Loucy (cell line): ENCODE measurements at regions not wholly inside any gene's neighbourhood (a gene's known extent, or its start where the extent isn't known, plus 50 kb on each side); places are given as distances from the start of the nearest gene placed in this dataset.

Experiments used
- H2AFZ ChIP-seq: fragments of 200-600 bp; sonication (generic); 2 replicates; pipeline ENCODE4 v1.6.0; 2016; ENCODE audit warnings: antibody characterized with exemption, mild to moderate bottlenecking, low read length, moderate library complexity
- H3F3A ChIP-seq: fragments of 200-600 bp; 2 replicates; pipeline ENCODE4 v1.6.0; 2016; ENCODE audit warnings: antibody characterized with exemption, low read depth, mild to moderate bottlenecking
- H3K27me3 ChIP-seq: fragments of 200-600 bp; sonication (generic); 2 replicates; pipeline ENCODE4 v1.6.1; 2014; ENCODE audit warnings: low read length, mild to moderate bottlenecking; ENCODE audit not compliant: insufficient read depth, poor library complexity, severe bottlenecking
- H3K36me3 ChIP-seq: fragments of 200-600 bp; sonication (generic); 2 replicates; pipeline ENCODE4 v1.6.1; 2016; ENCODE audit warnings: low read length; ENCODE audit not compliant: insufficient read depth
- H3K4me1 ChIP-seq: fragments of 200-600 bp; sonication (generic); 2 replicates; pipeline ENCODE4 v1.5.1; 2014; ENCODE audit warnings: low read length, mild to moderate bottlenecking; ENCODE audit not compliant: insufficient read depth, poor library complexity, severe bottlenecking
- H3K4me2 ChIP-seq: fragments of 200-600 bp; sonication (generic); 2 replicates; pipeline ENCODE4 v1.6.0; 2014; ENCODE audit warnings: antibody characterized with exemption, low read length, low read depth, mild to moderate bottlenecking; ENCODE audit not compliant: poor library complexity, severe bottlenecking
- H3K4me3 ChIP-seq: fragments of 200-600 bp; sonication (generic); 2 replicates; pipeline ENCODE4 v1.5.1; 2014; ENCODE audit warnings: low read length, mild to moderate bottlenecking, mixed read lengths; ENCODE audit not compliant: poor library complexity, severe bottlenecking
- H3K79me2 ChIP-seq: fragments of 200-600 bp; sonication (generic); 2 replicates; pipeline ENCODE4 v1.6.1; 2014; ENCODE audit warnings: low read length; ENCODE audit not compliant: insufficient read depth
- H3K9ac ChIP-seq: fragments of 200-600 bp; sonication (generic); 2 replicates; pipeline ENCODE4 v1.6.0; 2014; ENCODE audit warnings: mild to moderate bottlenecking, low read depth, low read length, moderate library complexity; ENCODE audit not compliant: poor library complexity, severe bottlenecking
- H3K9me2 ChIP-seq: fragments of 200-600 bp; sonication (generic); replicated peaks from 2 replicates; pipeline ENCODE4 v1.6.1; 2016; ENCODE audit warnings: low read depth, low read length, mixed read lengths
- H3K9me3 ChIP-seq: fragments of 200-600 bp; sonication (generic); 2 replicates; pipeline ENCODE4 v1.6.1; 2014; ENCODE audit warnings: mild to moderate bottlenecking, antibody characterized with exemption, low read length, low read depth; ENCODE audit not compliant: insufficient read depth
- H4K20me1 ChIP-seq: fragments of 200-600 bp; sonication (generic); 2 replicates; pipeline ENCODE4 v1.6.0; 2014; ENCODE audit warnings: antibody characterized with exemption, low read length, mild to moderate bottlenecking; ENCODE audit not compliant: insufficient read depth, poor library complexity, severe bottlenecking
- CTCF ChIP-seq: fragments of 200-600 bp; sonication (generic); conservative IDR thresholded peaks from 2 replicates; pipeline ENCODE4 v1.5.1; 2014; ENCODE audit warnings: mild to moderate bottlenecking, antibody characterized with exemption, low read length
- EZH2phosphoT487 ChIP-seq: fragments of 200-600 bp; IDR thresholded peaks from 2 replicates; pipeline ENCODE4 v1.6.1; 2018; ENCODE audit warnings: antibody characterized with exemption, mild to moderate bottlenecking, moderate library complexity, borderline replicate concordance

DNA sequence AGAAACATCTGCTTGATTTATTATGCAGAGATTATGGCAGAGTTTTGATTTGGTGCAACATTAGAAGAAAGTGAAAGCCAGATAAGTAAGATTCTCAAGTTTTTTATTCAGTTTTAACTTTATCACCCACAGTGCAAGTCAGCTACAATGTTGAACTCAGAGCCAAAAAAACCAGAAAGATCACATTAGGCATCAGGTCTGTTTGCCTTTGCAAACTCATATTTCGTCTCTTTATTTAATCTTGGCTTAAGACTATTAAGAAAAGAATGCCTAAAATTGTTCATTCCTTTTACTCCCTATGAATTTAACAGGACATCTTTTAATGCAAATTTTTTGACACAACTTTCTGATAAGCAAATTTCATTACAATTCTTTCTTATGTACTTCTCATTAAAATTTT is 76.0 kb upstream of the TMEM26 start:
- no peak for TF ChIP-seq EZH2phosphoT487
- no peak for TF ChIP-seq CTCF

GRCh38 chr10:61503051-61503450 is 49.9 kb upstream of the TMEM26 start:
- no peaks in the 10 kb centered on the region for H3F3A ChIP-seq
- no peaks in the 10 kb centered on the region for H3K9me3 ChIP-seq
- H3K4me1 ChIP-seq, result no peaks in the 10 kb centered on the region
- no peaks in the 10 kb centered on the region for H3K27me3 ChIP-seq
- no peaks in the 10 kb centered on the region for H3K36me3 ChIP-seq
- H3K4me2 ChIP-seq, result no peak overlapping the region
- H3K79me2 ChIP-seq, result no peaks in the 10 kb centered on the region
- no peaks in the 10 kb centered on the region for H4K20me1 ChIP-seq
- H3K4me3 ChIP-seq, result no peak overlapping the region
- TF ChIP-seq EZH2phosphoT487 (no peak), CTCF (no peak)
- H2AFZ ChIP-seq, result no peak overlapping the region
- no peak overlapping the region for H3K9ac ChIP-seq
- no peaks in the 10 kb centered on the region for H3K9me2 ChIP-seq

More for the DNA sequence above, 76.0 kb upstream of the TMEM26 start:
- no peaks in the 10 kb centered on the region for H3K4me1 ChIP-seq
- no peaks in the 10 kb centered on the region for H4K20me1 ChIP-seq
- H3K4me3 ChIP-seq, result no peak overlapping the region
- no peaks in the 10 kb centered on the region for H3K9me3 ChIP-seq
- H3K36me3 ChIP-seq, result no peaks in the 10 kb centered on the region
- no peaks in the 10 kb centered on the region for H3F3A ChIP-seq
- no peak overlapping the region for H2AFZ ChIP-seq
- no peaks in the 10 kb centered on the region for H3K9me2 ChIP-seq
- H3K9ac ChIP-seq, result no peak overlapping the region
- H3K4me2 ChIP-seq, result no peak overlapping the region
- no peaks in the 10 kb centered on the region for H3K79me2 ChIP-seq
- H3K27me3 ChIP-seq, result no peaks in the 10 kb centered on the region
